Colonic mucosa (tissue), 4 donors: ENCODE measurements at regions not wholly inside any gene's neighbourhood (a gene's known extent, or its start where the extent isn't known, plus 50 kb on each side); places are given as distances from the start of the nearest gene placed in this dataset.

Experiments used
- DNase-seq: peaks from one replicate; pipeline ENCODE4 v3.0.0-alpha.2; 2020
- H3K27ac ChIP-seq: fragments of 200-600 bp; one replicate; pipeline ENCODE4 v1.8.0; 2021
- H3K27me3 ChIP-seq: fragments of 200-600 bp; one replicate; pipeline ENCODE4 v1.8.0; 2021
- H3K36me3 ChIP-seq: fragments of 200-600 bp; one replicate; pipeline ENCODE4 v1.8.0; 2021
- H3K4me1 ChIP-seq: fragments of 200-600 bp; one replicate; pipeline ENCODE4 v1.8.0; 2021; ENCODE audit warnings: mild to moderate bottlenecking
- H3K4me3 ChIP-seq: fragments of 200-600 bp; one replicate; pipeline ENCODE4 v1.8.0; 2021
- H3K9ac ChIP-seq, 2 donors: one replicate each; pipeline ENCODE4 v1.7.0; 2013; ENCODE audit warnings: control low read depth in 2 of 2, low read depth in 2 of 2, low read length in 2 of 2
- H3K9me3 ChIP-seq: fragments of 200-600 bp; one replicate; pipeline ENCODE4 v1.8.0; 2021
- intact Hi-C: fragments of 100-400 bp; cut with DNase I; formaldehyde crosslinking; loops from one replicate; pipeline ENCODE4 v1.14.1; 2022
- TF ChIP-seq, protein P1 (sequence below): fragments of 200-600 bp; IDR thresholded peaks from one replicate; pipeline ENCODE4 v1.8.0; 2022; ENCODE audit warnings: antibody characterized with exemption, mild to moderate bottlenecking
- donor health status: healthy.
- donor health status: DM: no; HTN: no; CAD: no.
- donor health status: DM: no; HTN: no; CAD: no.

DNA sequence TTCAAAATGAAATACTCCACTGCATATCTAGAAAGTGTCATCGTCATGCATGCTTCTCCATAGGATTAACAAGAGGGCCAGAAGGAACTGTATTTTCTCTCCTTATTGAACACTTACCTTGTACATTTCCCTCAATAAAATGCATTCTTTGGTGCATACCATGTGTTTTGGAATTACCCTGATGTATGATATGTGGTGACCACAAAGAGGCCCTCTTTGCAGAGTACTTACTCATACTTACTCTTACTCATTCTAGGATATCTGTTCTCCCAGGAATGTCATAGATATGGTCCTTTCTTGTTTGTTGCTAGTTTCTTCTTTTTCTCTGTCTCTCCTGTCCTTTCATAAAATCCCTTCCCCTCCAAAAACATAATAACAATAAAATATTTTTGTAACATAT lies 1087.1 kb upstream of the POT1 start:
- TF ChIP-seq, protein P1, sequence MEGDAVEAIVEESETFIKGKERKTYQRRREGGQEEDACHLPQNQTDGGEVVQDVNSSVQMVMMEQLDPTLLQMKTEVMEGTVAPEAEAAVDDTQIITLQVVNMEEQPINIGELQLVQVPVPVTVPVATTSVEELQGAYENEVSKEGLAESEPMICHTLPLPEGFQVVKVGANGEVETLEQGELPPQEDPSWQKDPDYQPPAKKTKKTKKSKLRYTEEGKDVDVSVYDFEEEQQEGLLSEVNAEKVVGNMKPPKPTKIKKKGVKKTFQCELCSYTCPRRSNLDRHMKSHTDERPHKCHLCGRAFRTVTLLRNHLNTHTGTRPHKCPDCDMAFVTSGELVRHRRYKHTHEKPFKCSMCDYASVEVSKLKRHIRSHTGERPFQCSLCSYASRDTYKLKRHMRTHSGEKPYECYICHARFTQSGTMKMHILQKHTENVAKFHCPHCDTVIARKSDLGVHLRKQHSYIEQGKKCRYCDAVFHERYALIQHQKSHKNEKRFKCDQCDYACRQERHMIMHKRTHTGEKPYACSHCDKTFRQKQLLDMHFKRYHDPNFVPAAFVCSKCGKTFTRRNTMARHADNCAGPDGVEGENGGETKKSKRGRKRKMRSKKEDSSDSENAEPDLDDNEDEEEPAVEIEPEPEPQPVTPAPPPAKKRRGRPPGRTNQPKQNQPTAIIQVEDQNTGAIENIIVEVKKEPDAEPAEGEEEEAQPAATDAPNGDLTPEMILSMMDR: no peak
- Histone ChIP-seq H3K4me3 (no peak overlapping the region), H3K9me3 (no peaks in the 10 kb centered on the region), H3K9ac (no peak overlapping the region), H3K4me1 (no peaks in the 10 kb centered on the region), H3K27ac (no peak overlapping the region), H3K36me3 (no peaks in the 10 kb centered on the region), H3K27me3 (no peaks in the 10 kb centered on the region)
- intact Hi-C loops: no loop called here
- DNase-seq: no peak

DNA sequence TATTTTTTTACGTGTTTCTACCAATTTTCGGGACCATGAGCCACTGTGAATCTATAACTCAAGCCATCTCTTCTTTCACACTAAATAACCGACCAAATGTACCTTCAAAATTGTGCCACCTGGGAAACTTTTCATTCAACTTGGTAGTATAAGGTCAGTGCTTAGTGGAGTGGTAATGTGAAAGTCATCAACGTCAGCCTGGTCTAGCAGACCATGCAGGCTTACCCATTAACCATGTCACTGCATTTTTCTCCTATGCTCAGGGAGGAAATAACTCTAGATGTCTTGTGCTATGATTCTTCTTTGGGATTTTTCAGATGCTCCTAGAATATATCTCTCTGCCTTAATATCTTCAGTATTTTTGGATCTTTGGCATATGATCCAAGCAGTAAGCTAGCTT lies 1075.4 kb upstream of the POT1 start:
- TF ChIP-seq, protein P1: no peak
- no peak overlapping the region for H3K27ac ChIP-seq
- no peak overlapping the region for H3K9ac ChIP-seq
- H3K36me3 ChIP-seq: no peaks in the 10 kb centered on the region
- H3K4me1 ChIP-seq: no peaks in the 10 kb centered on the region
- no peaks in the 10 kb centered on the region for H3K9me3 ChIP-seq
- H3K4me3 ChIP-seq: no peak overlapping the region
- H3K27me3 ChIP-seq: no peaks in the 10 kb centered on the region
- DNase-seq: no peak
- intact Hi-C loops: no loop called here

DNA sequence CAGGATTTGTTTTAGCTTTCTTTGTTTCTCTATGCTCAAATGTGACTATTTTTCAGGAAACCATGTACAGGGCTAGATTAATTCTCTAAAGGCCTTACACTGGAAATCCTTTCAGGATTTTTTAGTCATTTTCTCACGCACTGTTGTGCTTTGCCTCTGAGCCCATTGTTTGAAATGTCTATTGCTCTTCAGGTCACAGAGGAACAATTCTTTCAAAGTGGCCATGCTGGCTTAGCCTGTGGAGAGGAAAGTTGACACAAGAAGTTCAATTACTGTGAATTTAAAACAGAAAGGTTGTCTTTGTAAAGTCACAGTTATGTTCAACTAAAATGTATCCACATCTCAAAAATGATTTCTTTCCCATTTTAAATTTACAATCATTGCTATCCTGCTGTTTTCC lies 1071.7 kb upstream of the POT1 start:
- Histone ChIP-seq H3K36me3 (no peaks in the 10 kb centered on the region), H3K4me1 (no peaks in the 10 kb centered on the region), H3K9ac (no peak overlapping the region), H3K9me3 (no peaks in the 10 kb centered on the region), H3K27ac (no peak overlapping the region), H3K4me3 (no peak overlapping the region), H3K27me3 (no peaks in the 10 kb centered on the region)
- TF ChIP-seq, protein P1: no peak
- intact Hi-C loops: no loop called here
- DNase-seq: no peak

DNA sequence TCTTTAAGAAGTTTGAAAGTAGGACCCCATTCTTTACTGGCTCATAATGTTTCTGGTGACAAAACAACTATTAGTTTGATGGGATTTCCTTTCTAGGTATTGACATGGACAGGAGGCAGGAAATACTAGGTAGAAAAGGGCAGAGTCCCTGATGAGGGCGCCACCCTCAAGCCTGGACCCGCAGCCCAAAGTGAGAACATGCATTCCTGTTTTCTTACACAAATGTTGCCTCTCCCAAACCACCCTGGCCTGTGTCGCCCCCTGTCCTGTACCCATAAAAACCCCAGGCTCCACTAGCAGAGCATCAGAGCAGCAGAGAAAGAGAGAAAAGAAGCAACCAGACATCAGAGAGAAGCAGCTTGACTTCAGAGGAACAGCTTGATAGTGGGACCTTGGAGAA lies 1055.2 kb upstream of the POT1 start:
- H3K27me3 ChIP-seq: no peaks in the 10 kb centered on the region
- no peak for DNase-seq
- intact Hi-C loops: no loop called here
- H3K4me1 ChIP-seq: no peaks in the 10 kb centered on the region
- no peaks in the 10 kb centered on the region for H3K36me3 ChIP-seq
- H3K9ac ChIP-seq: no peak overlapping the region
- H3K9me3 ChIP-seq: no peaks in the 10 kb centered on the region
- no peak overlapping the region for H3K27ac ChIP-seq
- TF ChIP-seq, protein P1: no peak
- H3K4me3 ChIP-seq: no peak overlapping the region

DNA sequence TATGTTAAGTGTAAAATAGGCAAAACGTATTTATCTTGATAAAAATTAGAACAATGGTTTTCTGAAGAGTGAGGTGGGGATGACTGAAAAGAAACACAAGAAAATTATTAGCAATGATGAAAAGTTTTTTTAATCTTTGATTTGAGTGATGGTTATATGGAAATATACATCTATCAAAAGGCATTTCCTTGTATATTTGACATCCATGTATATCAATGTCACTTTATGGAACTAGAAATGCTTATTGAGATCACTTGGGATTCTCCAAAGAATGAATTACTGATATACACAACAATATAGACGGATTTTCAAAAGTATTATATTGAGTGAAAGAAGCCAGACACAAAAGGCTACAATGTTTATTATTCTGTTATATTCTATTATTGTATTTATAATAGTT lies 1042.0 kb upstream of the POT1 start:
- H3K4me3 ChIP-seq: no peak overlapping the region
- H3K9ac ChIP-seq: no peak overlapping the region
- no peak overlapping the region for H3K27ac ChIP-seq
- DNase-seq: no peak
- no peaks in the 10 kb centered on the region for H3K36me3 ChIP-seq
- no peaks in the 10 kb centered on the region for H3K9me3 ChIP-seq
- no peaks in the 10 kb centered on the region for H3K4me1 ChIP-seq
- intact Hi-C loops: no loop called here
- TF ChIP-seq, protein P1: no peak
- H3K27me3 ChIP-seq: no peaks in the 10 kb centered on the region
